ENCODE measurements at regions not wholly inside any gene's neighbourhood (a gene's known extent, or its start where the extent isn't known, plus 50 kb on each side); places are given as distances from the start of the nearest gene placed in this dataset.

- TF ChIP-seq, protein P1, sequence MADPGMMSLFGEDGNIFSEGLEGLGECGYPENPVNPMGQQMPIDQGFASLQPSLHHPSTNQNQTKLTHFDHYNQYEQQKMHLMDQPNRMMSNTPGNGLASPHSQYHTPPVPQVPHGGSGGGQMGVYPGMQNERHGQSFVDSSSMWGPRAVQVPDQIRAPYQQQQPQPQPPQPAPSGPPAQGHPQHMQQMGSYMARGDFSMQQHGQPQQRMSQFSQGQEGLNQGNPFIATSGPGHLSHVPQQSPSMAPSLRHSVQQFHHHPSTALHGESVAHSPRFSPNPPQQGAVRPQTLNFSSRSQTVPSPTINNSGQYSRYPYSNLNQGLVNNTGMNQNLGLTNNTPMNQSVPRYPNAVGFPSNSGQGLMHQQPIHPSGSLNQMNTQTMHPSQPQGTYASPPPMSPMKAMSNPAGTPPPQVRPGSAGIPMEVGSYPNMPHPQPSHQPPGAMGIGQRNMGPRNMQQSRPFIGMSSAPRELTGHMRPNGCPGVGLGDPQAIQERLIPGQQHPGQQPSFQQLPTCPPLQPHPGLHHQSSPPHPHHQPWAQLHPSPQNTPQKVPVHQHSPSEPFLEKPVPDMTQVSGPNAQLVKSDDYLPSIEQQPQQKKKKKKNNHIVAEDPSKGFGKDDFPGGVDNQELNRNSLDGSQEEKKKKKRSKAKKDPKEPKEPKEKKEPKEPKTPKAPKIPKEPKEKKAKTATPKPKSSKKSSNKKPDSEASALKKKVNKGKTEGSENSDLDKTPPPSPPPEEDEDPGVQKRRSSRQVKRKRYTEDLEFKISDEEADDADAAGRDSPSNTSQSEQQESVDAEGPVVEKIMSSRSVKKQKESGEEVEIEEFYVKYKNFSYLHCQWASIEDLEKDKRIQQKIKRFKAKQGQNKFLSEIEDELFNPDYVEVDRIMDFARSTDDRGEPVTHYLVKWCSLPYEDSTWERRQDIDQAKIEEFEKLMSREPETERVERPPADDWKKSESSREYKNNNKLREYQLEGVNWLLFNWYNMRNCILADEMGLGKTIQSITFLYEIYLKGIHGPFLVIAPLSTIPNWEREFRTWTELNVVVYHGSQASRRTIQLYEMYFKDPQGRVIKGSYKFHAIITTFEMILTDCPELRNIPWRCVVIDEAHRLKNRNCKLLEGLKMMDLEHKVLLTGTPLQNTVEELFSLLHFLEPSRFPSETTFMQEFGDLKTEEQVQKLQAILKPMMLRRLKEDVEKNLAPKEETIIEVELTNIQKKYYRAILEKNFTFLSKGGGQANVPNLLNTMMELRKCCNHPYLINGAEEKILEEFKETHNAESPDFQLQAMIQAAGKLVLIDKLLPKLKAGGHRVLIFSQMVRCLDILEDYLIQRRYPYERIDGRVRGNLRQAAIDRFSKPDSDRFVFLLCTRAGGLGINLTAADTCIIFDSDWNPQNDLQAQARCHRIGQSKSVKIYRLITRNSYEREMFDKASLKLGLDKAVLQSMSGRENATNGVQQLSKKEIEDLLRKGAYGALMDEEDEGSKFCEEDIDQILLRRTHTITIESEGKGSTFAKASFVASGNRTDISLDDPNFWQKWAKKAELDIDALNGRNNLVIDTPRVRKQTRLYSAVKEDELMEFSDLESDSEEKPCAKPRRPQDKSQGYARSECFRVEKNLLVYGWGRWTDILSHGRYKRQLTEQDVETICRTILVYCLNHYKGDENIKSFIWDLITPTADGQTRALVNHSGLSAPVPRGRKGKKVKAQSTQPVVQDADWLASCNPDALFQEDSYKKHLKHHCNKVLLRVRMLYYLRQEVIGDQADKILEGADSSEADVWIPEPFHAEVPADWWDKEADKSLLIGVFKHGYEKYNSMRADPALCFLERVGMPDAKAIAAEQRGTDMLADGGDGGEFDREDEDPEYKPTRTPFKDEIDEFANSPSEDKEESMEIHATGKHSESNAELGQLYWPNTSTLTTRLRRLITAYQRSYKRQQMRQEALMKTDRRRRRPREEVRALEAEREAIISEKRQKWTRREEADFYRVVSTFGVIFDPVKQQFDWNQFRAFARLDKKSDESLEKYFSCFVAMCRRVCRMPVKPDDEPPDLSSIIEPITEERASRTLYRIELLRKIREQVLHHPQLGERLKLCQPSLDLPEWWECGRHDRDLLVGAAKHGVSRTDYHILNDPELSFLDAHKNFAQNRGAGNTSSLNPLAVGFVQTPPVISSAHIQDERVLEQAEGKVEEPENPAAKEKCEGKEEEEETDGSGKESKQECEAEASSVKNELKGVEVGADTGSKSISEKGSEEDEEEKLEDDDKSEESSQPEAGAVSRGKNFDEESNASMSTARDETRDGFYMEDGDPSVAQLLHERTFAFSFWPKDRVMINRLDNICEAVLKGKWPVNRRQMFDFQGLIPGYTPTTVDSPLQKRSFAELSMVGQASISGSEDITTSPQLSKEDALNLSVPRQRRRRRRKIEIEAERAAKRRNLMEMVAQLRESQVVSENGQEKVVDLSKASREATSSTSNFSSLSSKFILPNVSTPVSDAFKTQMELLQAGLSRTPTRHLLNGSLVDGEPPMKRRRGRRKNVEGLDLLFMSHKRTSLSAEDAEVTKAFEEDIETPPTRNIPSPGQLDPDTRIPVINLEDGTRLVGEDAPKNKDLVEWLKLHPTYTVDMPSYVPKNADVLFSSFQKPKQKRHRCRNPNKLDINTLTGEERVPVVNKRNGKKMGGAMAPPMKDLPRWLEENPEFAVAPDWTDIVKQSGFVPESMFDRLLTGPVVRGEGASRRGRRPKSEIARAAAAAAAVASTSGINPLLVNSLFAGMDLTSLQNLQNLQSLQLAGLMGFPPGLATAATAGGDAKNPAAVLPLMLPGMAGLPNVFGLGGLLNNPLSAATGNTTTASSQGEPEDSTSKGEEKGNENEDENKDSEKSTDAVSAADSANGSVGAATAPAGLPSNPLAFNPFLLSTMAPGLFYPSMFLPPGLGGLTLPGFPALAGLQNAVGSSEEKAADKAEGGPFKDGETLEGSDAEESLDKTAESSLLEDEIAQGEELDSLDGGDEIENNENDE (IDR thresholded peaks at IDR 0.05; ENCODE audit: insufficient replicate concordance, low read length): no peak
- TF ChIP-seq RFX5 (IDR thresholded peaks at IDR 0.05; ENCODE audit: borderline replicate concordance, low read depth, low read length): no peak
- TF ChIP-seq, protein P2, sequence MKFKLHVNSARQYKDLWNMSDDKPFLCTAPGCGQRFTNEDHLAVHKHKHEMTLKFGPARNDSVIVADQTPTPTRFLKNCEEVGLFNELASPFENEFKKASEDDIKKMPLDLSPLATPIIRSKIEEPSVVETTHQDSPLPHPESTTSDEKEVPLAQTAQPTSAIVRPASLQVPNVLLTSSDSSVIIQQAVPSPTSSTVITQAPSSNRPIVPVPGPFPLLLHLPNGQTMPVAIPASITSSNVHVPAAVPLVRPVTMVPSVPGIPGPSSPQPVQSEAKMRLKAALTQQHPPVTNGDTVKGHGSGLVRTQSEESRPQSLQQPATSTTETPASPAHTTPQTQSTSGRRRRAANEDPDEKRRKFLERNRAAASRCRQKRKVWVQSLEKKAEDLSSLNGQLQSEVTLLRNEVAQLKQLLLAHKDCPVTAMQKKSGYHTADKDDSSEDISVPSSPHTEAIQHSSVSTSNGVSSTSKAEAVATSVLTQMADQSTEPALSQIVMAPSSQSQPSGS (IDR thresholded peaks at IDR 0.05; ENCODE audit: low read length): no peak
- TF ChIP-seq NANOG (IDR thresholded peaks at IDR 0.05; ENCODE audit: insufficient read depth, low read depth, low read length, poor library complexity, severe bottlenecking): no peak
- TF ChIP-seq, protein P3, sequence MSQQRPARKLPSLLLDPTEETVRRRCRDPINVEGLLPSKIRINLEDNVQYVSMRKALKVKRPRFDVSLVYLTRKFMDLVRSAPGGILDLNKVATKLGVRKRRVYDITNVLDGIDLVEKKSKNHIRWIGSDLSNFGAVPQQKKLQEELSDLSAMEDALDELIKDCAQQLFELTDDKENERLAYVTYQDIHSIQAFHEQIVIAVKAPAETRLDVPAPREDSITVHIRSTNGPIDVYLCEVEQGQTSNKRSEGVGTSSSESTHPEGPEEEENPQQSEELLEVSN (IDR thresholded peaks at IDR 0.05): no peak
- TF ChIP-seq JUND (IDR thresholded peaks at IDR 0.05; ENCODE audit: low read length): no peak
- no peak for TF ChIP-seq GABPA (IDR thresholded peaks at IDR 0.05; ENCODE audit: borderline replicate concordance, insufficient read depth, low read length)
- TF ChIP-seq SIX5 (IDR thresholded peaks at IDR 0.05; ENCODE audit: low read depth, low read length): no peak
- no peak for TF ChIP-seq SIN3A (conservative IDR thresholded peaks at IDR 0.05 in 1 of 2, IDR thresholded peaks at IDR 0.05 in 1 of 2; ENCODE audit: low read depth in 1 of 2, low read length in 2 of 2)
Measured at GRCh38 chr5:18457255-18457654, 823.0 kb downstream of the TAF11L14 start (continued).

Data from H1 (cell line).